ENCODE measurements at regions not wholly inside any gene's neighbourhood (a gene's known extent, or its start where the extent isn't known, plus 50 kb on each side); places are given as distances from the start of the nearest gene placed in this dataset.

GRCh38 chr16:8505327-8505991 is 84.9 kb downstream of the TMEM114 start:
- ChIA-PET CTCF (no interaction called here), POLR2A (no interaction called here)
- no peak for TF ChIP-seq CTCF (IDR thresholded peaks at IDR 0.05; ENCODE audit: control extremely low read depth, extremely low read depth, low read depth, missing control alignments)
- no peak for DNase-seq (ENCODE audit: extremely low spot score)

- POLR2A ChIA-PET = no interaction called here
- no peak for DNase-seq (ENCODE audit: extremely low spot score)
- TF ChIP-seq CTCF (IDR thresholded peaks at IDR 0.05; ENCODE audit: control extremely low read depth, extremely low read depth, low read depth, missing control alignments) = no peak
- CTCF ChIA-PET = no interaction called here
These were observed 87.9 kb downstream of the TMEM114 start for GRCh38 chr16:8502446-8502845.

- ChIA-PET CTCF (interaction anchor here (1.0 kb wide), 1 partner anchor 22 kb away, joined by 3 read pairs; no protein-coding TSS in a partner anchor), POLR2A (no interaction called here)
- DNase-seq (ENCODE audit: extremely low spot score) = no peak
- TF ChIP-seq CTCF (IDR thresholded peaks at IDR 0.05; ENCODE audit: control extremely low read depth, extremely low read depth, low read depth, missing control alignments) = no peak
These were observed 90.0 kb downstream of the TMEM114 start for GRCh38 chr16:8500351-8500750.

- no peak for TF ChIP-seq CTCF (IDR thresholded peaks at IDR 0.05; ENCODE audit: control extremely low read depth, extremely low read depth, low read depth, missing control alignments)
- CTCF ChIA-PET = no interaction called here
These were observed 93.9 kb downstream of the TMEM114 start for GRCh38 chr16:8496364-8496763.

GRCh38 chr16:8493972-8494371 is 96.3 kb downstream of the TMEM114 start:
- CTCF ChIA-PET = no interaction called here
- no peak for TF ChIP-seq CTCF (IDR thresholded peaks at IDR 0.05; ENCODE audit: control extremely low read depth, extremely low read depth, low read depth, missing control alignments)
- DNase-seq (ENCODE audit: extremely low spot score) = no peak
- POLR2A ChIA-PET = no interaction called here

More at GRCh38 chr16:8496364-8496763, 93.9 kb downstream of the TMEM114 start:
- no peak for DNase-seq (ENCODE audit: extremely low spot score)
- POLR2A ChIA-PET = no interaction called here

GRCh38 chr16:8492690-8493089 is 97.6 kb downstream of the TMEM114 start:
- no peak for DNase-seq (ENCODE audit: extremely low spot score)
- CTCF ChIA-PET = no interaction called here
- POLR2A ChIA-PET = no interaction called here
- no peak for TF ChIP-seq CTCF (IDR thresholded peaks at IDR 0.05; ENCODE audit: control extremely low read depth, extremely low read depth, low read depth, missing control alignments)
